Pancreas (tissue), 10 donors: ENCODE measurements at regions not wholly inside any gene's neighbourhood (a gene's known extent, or its start where the extent isn't known, plus 50 kb on each side); places are given as distances from the start of the nearest gene placed in this dataset.

Experiments
- ATAC-seq, 4 donors: fragments of 200-7000 bp; cut with Tn5 transposase; one replicate each; pipeline versions ENCODE4 v1.8.0 to v1.9.1; 2020; ENCODE audit warnings: mild to moderate bottlenecking in 4 of 4, moderate library complexity in 4 of 4
- DNase-seq, 6 donors: peaks; one replicate each; pipeline ENCODE4 v3.0.0-alpha.2; 2020
- FAIRE-seq: peaks from 2 replicates; lab custom pipeline; 2012; peaks lifted over from hg19 to GRCh38; lab: Jason Lieb, UNC
- H3K27ac ChIP-seq, 4 donors: fragments of 200-600 bp; sonication (generic); 1 replicate in 3 of 4; 2 replicates in 1 of 4; pipeline versions ENCODE4 v1.5.0 to v1.8.0; 2020
- H3K27me3 ChIP-seq, 4 donors: fragments of 200-600 bp; one replicate each; pipeline ENCODE4 v1.8.0; 2021
- H3K36me3 ChIP-seq, 3 donors: fragments of 200-600 bp; sonication (generic) in 1 of 3; one replicate each; pipeline versions ENCODE4 v1.5.0 to v1.8.0; 2020 to 2021
- H3K4me1 ChIP-seq, 3 donors: fragments of 200-600 bp; one replicate each; pipeline ENCODE4 v1.8.0; 2021
- H3K4me3 ChIP-seq, 4 donors: fragments of 200-600 bp; sonication (generic) in 2 of 4; one replicate each; pipeline versions ENCODE4 v1.5.0 to v1.8.0; 2020 to 2021
- H3K9me3 ChIP-seq, 4 donors: fragments of 200-600 bp; one replicate each; pipeline ENCODE4 v1.8.0; 2021
- CTCF ChIP-seq, 4 donors: fragments of 200-600 bp; sonication (generic) in 3 of 4; IDR thresholded peaks; one replicate each; pipeline versions ENCODE4 v1.5.0 to v1.8.0; 2021; ENCODE audit warnings: antibody characterized with exemption in 4 of 4
- WGBS, 2 donors: extraction: QIAGEN DNeasy Blood & Tissue Kit; methylation state at CpG; one replicate each; pipeline ENCODE4 v1.1.7; 2013; 5-methylcytosine and 5-hydroxymethylcytosine counted together
- intact Hi-C, 3 donors: fragments of 100-400 bp; cut with DNase I; formaldehyde crosslinking; loops; one replicate each; pipeline versions ENCODE4 v1.11.1 to v1.14.2; 2022
- donor health status: healthy with polysubstance abuse.
- donor health status: DM: no; HTN: no; CAD: no; lungs with moderate emphysema.
- donor health status: DM: no; HTN: no; CAD: no.
- donor health status: control.
- donor health status: control.
- donor health status: Bipolar disorder and iron deficiency.
- donor health status: DM: yes; HTN: yes; CAD: no.
- donor health status: DM: no; HTN: no; CAD: no.
- donor health status: DM: no; HTN: no; CAD: no.
- donor health status: DM: yes; HTN: yes; CAD: no.

- H3K27me3 ChIP-seq, result no peaks in the 10 kb centered on the region
- no peaks in the 10 kb centered on the region for H3K9me3 ChIP-seq
- FAIRE-seq (no peak), DNase-seq (no peak), ATAC-seq (no peak)
- intact Hi-C loops, result no loop called here
- no peak for TF ChIP-seq CTCF (IDR thresholded peaks at IDR 0.05)
- no peaks in the 10 kb centered on the region for H3K4me1 ChIP-seq
- H3K27ac ChIP-seq, result no peak overlapping the region
- WGBS, 2 donors, result 51 to 64% methylated on average over 5 of the region's 5 CpGs
- H3K36me3 ChIP-seq, result no peaks in the 10 kb centered on the region
- no peak overlapping the region for H3K4me3 ChIP-seq
Measured at GRCh38 chr7:121793716-121794115, 79.2 kb upstream of the PTPRZ1 start.

- Histone ChIP-seq H3K36me3 (no peaks in the 10 kb centered on the region), H3K27me3 (no peaks in the 10 kb centered on the region), H3K4me1 (no peaks in the 10 kb centered on the region), H3K27ac (no peak overlapping the region), H3K4me3 (no peak overlapping the region), H3K9me3 (no peaks in the 10 kb centered on the region)
- FAIRE-seq (no peak), DNase-seq (no peak), ATAC-seq (no peak)
- 43 to 53% methylated on average over 3 of the region's 3 CpGs for WGBS, 2 donors
- intact Hi-C loops, result no loop called here
- no peak for TF ChIP-seq CTCF (IDR thresholded peaks at IDR 0.05)
Measured at GRCh38 chr7:121777672-121778071, 95.3 kb upstream of the PTPRZ1 start.

- Histone ChIP-seq H3K27ac (no peak overlapping the region), H3K4me1 (no peaks in the 10 kb centered on the region), H3K4me3 (no peak overlapping the region), H3K9me3 (no peaks in the 10 kb centered on the region), H3K36me3 (no peaks in the 10 kb centered on the region), H3K27me3 (no peaks in the 10 kb centered on the region)
- intact Hi-C loops, result no loop called here
- no peak for ATAC-seq
- TF ChIP-seq CTCF (IDR thresholded peaks at IDR 0.05), result no peak
- FAIRE-seq, result no peak
- DNase-seq, result no peak
- WGBS, 2 donors, result 71 to 79% methylated on average over 3 of the region's 3 CpGs
Measured at GRCh38 chr7:121774563-121774962, 98.4 kb upstream of the PTPRZ1 start.

- H3K27ac ChIP-seq, result no peak overlapping the region
- no peak for TF ChIP-seq CTCF (IDR thresholded peaks at IDR 0.05)
- FAIRE-seq (no peak), DNase-seq (no peak), ATAC-seq (no peak)
- H3K9me3 ChIP-seq, result no peaks in the 10 kb centered on the region
- no peak overlapping the region for H3K4me3 ChIP-seq
- intact Hi-C loops, result no loop called here
- H3K27me3 ChIP-seq, result no peaks in the 10 kb centered on the region
- H3K36me3 ChIP-seq, result no peaks in the 10 kb centered on the region
- H3K4me1 ChIP-seq, result no peaks in the 10 kb centered on the region
- 91 to 95% methylated on average over 1 of the region's 1 CpG for WGBS, 2 donors
Measured at GRCh38 chr7:121766676-121767075, 106.3 kb upstream of the PTPRZ1 start.

- no peak for DNase-seq
- no peak overlapping the region for H3K27ac ChIP-seq
- intact Hi-C loops, result no loop called here
- no peaks in the 10 kb centered on the region for H3K9me3 ChIP-seq
- no peak for ATAC-seq
- TF ChIP-seq CTCF (IDR thresholded peaks at IDR 0.05), result no peak
- no peak for FAIRE-seq
- no peak overlapping the region for H3K4me3 ChIP-seq
- no peaks in the 10 kb centered on the region for H3K4me1 ChIP-seq
- WGBS, 2 donors, result 62 to 75% methylated on average over 1 of the region's 1 CpG
- H3K36me3 ChIP-seq, result no peaks in the 10 kb centered on the region
- H3K27me3 ChIP-seq, result peaks cover 0 to 4% (median 0%) of the 10 kb centered on the region in 4 donors
Measured at GRCh38 chr7:121761399-121761798, 111.6 kb upstream of the PTPRZ1 start.
